Right lobe of liver (tissue), 6 donors: ENCODE measurements at regions not wholly inside any gene's neighbourhood (a gene's known extent, or its start where the extent isn't known, plus 50 kb on each side); places are given as distances from the start of the nearest gene placed in this dataset.

Experiments
- ATAC-seq, 4 donors: fragments of 200-7000 bp; cut with Tn5 transposase; one replicate each; pipeline ENCODE4 v1.9.1; 2020; ENCODE audit warnings: mild to moderate bottlenecking in 4 of 4, moderate library complexity in 4 of 4
- DNase-seq, 3 donors: peaks; one replicate each; pipeline ENCODE4 v3.0.0-alpha.2; 2020
- H3K27ac ChIP-seq, 3 donors: fragments of 200-600 bp; one replicate each; pipeline ENCODE4 v1.8.0; 2022
- H3K27me3 ChIP-seq, 2 donors: fragments of 200-600 bp; one replicate each; pipeline ENCODE4 v1.8.0; 2022
- H3K36me3 ChIP-seq, 4 donors: fragments of 200-600 bp; sonication (generic) in 1 of 4; one replicate each; pipeline versions ENCODE4 v1.5.1 to v1.8.0; 2017 to 2022; ENCODE audit warnings: control low read depth in 1 of 4
- H3K4me1 ChIP-seq, 4 donors: fragments of 200-600 bp; sonication (generic) in 1 of 4; one replicate each; pipeline versions ENCODE4 v1.5.1 to v1.8.0; 2017 to 2022; ENCODE audit warnings: control low read depth in 1 of 4
- H3K4me3 ChIP-seq, 3 donors: fragments of 200-600 bp; one replicate each; pipeline ENCODE4 v1.8.0; 2022
- H3K9me3 ChIP-seq, 4 donors: fragments of 200-600 bp; sonication (generic) in 1 of 4; one replicate each; pipeline versions ENCODE4 v1.5.1 to v1.8.0; 2017 to 2022; ENCODE audit warnings: control low read depth in 1 of 4
- CTCF ChIP-seq, 4 donors: fragments of 200-600 bp in 3 of 4; fragments of 450-650 bp in 1 of 4; IDR thresholded peaks; one replicate each; pipeline versions ENCODE4 v1.5.1 to v1.8.0; 2016 to 2022; ENCODE audit warnings: antibody characterized with exemption in 4 of 4, mild to moderate bottlenecking in 2 of 4
- POLR2A ChIP-seq: fragments of 450-650 bp; IDR thresholded peaks from one replicate; pipeline ENCODE4 v1.6.1; 2017; ENCODE audit warnings: antibody characterized with exemption, mild to moderate bottlenecking
- WGBS: methylation state at CpG from one replicate; pipeline ENCODE4 v1.1.6; 2018; ENCODE audit warnings: low coverage, low lambda C conversion rate; ENCODE audit not compliant: insufficient coverage; ENCODE audit errors: missing lambda C conversion rate; 5-methylcytosine and 5-hydroxymethylcytosine counted together
- intact Hi-C, 2 donors: fragments of 100-400 bp; cut with DNase I; formaldehyde crosslinking; loops; one replicate each; pipeline versions ENCODE4 v1.11.2 to v1.14.1; 2022
- donor health status: DM: no; HTN: yes; CAD: no.
- donor health status: DM: no; HTN: no; CAD: no.
- donor health status: DM: no; HTN: no; CAD: no.
- donor health status: DM: no; HTN: yes; CAD: no.
- donor health status: DM: no; HTN: yes; CAD: no.

GRCh38 chr6:14322841-14323240 is 205.3 kb downstream of the CD83 start:
- Histone ChIP-seq H3K36me3 (no peaks in the 10 kb centered on the region), H3K27ac (no peak overlapping the region), H3K4me3 (no peak overlapping the region), H3K4me1 (no peaks in the 10 kb centered on the region), H3K9me3 (no peaks in the 10 kb centered on the region), H3K27me3 (no peaks in the 10 kb centered on the region)
- TF ChIP-seq POLR2A (no peak), CTCF (IDR thresholded peaks at IDR 0.05) (no peak)
- DNase-seq (no peak), ATAC-seq (no peak)
- WGBS, result 100% methylated on average over 3 of the region's 3 CpGs
- intact Hi-C loops, result no loop called here

GRCh38 chr6:14326774-14327173 is 209.2 kb downstream of the CD83 start:
- DNase-seq (no peak), ATAC-seq (no peak)
- no peaks in the 10 kb centered on the region for H3K27me3 ChIP-seq
- 94% methylated on average over 2 of the region's 2 CpGs for WGBS
- H3K27ac ChIP-seq, result no peak overlapping the region
- no peak for TF ChIP-seq CTCF (IDR thresholded peaks at IDR 0.05)
- TF ChIP-seq POLR2A, result no peak
- no peaks in the 10 kb centered on the region for H3K9me3 ChIP-seq
- H3K36me3 ChIP-seq, result no peaks in the 10 kb centered on the region
- intact Hi-C loops, result no loop called here
- H3K4me3 ChIP-seq, result no peak overlapping the region
- no peaks in the 10 kb centered on the region for H3K4me1 ChIP-seq

GRCh38 chr6:14328163-14328562 is 210.6 kb downstream of the CD83 start:
- H3K36me3 ChIP-seq, result no peaks in the 10 kb centered on the region
- H3K4me1 ChIP-seq, result no peaks in the 10 kb centered on the region
- H3K27ac ChIP-seq, result no peak overlapping the region
- no peak for DNase-seq
- H3K27me3 ChIP-seq, result no peaks in the 10 kb centered on the region
- WGBS, result 87% methylated on average over 6 of the region's 9 CpGs
- no peak for ATAC-seq
- intact Hi-C loops, result no loop called here
- TF ChIP-seq CTCF (IDR thresholded peaks at IDR 0.05), result no peak
- no peak overlapping the region for H3K4me3 ChIP-seq
- no peaks in the 10 kb centered on the region for H3K9me3 ChIP-seq

- H3K27me3 ChIP-seq, result no peaks in the 10 kb centered on the region
- 55% methylated on average over 5 of the region's 5 CpGs for WGBS
- no peaks in the 10 kb centered on the region for H3K36me3 ChIP-seq
- H3K4me1 ChIP-seq, result no peaks in the 10 kb centered on the region
- no peak overlapping the region for H3K27ac ChIP-seq
- H3K4me3 ChIP-seq, result no peak overlapping the region
- ATAC-seq (no peak), DNase-seq (no peak)
- TF ChIP-seq POLR2A (no peak), CTCF (IDR thresholded peaks at IDR 0.05) (no peak)
- no peaks in the 10 kb centered on the region for H3K9me3 ChIP-seq
- intact Hi-C loops, result no loop called here
These were observed 216.2 kb downstream of the CD83 start for GRCh38 chr6:14333556-14334305.
